ENCODE measurements at regions not wholly inside any gene's neighbourhood (a gene's known extent, or its start where the extent isn't known, plus 50 kb on each side); places are given as distances from the start of the nearest gene placed in this dataset.
A peak's percentile ranks its signal among the peaks of the same experiment; 100 is the strongest.

DNA sequence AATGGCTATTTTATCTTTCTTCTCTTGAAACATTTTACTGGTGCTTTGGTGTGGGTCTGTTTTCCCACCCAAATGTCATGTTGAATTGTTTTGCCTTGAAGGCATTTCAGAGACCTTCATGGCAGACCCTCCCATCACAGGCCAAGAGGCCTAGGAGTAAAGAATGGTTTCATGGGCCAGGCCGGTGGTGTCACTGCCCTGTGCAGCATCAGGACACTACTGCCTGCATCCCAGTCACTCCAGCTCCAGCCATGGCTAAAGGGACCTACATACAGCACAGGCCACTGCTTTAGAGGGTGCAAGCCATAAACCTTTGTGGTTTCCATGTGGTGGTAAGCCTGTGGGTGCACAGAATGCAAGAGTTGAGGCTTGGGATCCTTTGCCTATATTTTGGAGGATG is 326.9 kb downstream of the SLITRK5 start:
- no TSS peak for BruUV-seq (replicated peaks)
- TF ChIP-seq CTCF (conservative IDR thresholded peaks at IDR 0.05; ENCODE audit: low read depth, low read length): no peak
- TF ChIP-seq EZH2 (IDR thresholded peaks at IDR 0.05; ENCODE audit: borderline replicate concordance, low read depth, low read length, poor library complexity, severe bottlenecking): no peak
- Histone ChIP-seq H3K36me3 (ENCODE audit: insufficient read depth, low read length, poor library complexity, severe bottlenecking) (no peaks in the 10 kb centered on the region), H3K9me3 (ENCODE audit: low read depth, low read length, poor library complexity, severe bottlenecking) (no peaks in the 10 kb centered on the region), H3K27ac (ENCODE audit: low read depth, low read length, poor library complexity, severe bottlenecking) (no peak overlapping the region), H3K4me1 (ENCODE audit: insufficient read depth, low read length, poor library complexity, severe bottlenecking) (no peaks in the 10 kb centered on the region), H3K4me3 (ENCODE audit: low read depth, low read length, poor library complexity, severe bottlenecking) (no peak overlapping the region), H3K27me3 (replicated peaks; ENCODE audit: insufficient read depth, low read depth, low read length, poor library complexity) (no peaks in the 10 kb centered on the region)
- no peak for DNase-seq (ENCODE audit: low spot score)
- ChIA-PET CTCF (no interaction called here), POLR2A (ENCODE audit: low non-redundant PET) (no interaction called here)
- intact Hi-C loops (cut with micrococcal nuclease; ENCODE audit: unreplicated experiment): no loop called here

GRCh38 chr13:87999240-87999700 is 328.1 kb downstream of the SLITRK5 start:
- DNase-seq (ENCODE audit: low spot score): peak; percentile 22
- CTCF ChIA-PET: no interaction called here
- Histone ChIP-seq H3K4me1 (ENCODE audit: insufficient read depth, low read length, poor library complexity, severe bottlenecking) (no peaks in the 10 kb centered on the region), H3K27me3 (replicated peaks; ENCODE audit: insufficient read depth, low read depth, low read length, poor library complexity) (no peaks in the 10 kb centered on the region), H3K4me3 (ENCODE audit: low read depth, low read length, poor library complexity, severe bottlenecking) (no peak overlapping the region), H3K9me3 (ENCODE audit: low read depth, low read length, poor library complexity, severe bottlenecking) (no peaks in the 10 kb centered on the region), H3K27ac (ENCODE audit: low read depth, low read length, poor library complexity, severe bottlenecking) (no peak overlapping the region), H3K36me3 (ENCODE audit: insufficient read depth, low read length, poor library complexity, severe bottlenecking) (no peaks in the 10 kb centered on the region)
- no TSS peak for BruUV-seq (replicated peaks)
- no peak for TF ChIP-seq EZH2 (IDR thresholded peaks at IDR 0.05; ENCODE audit: borderline replicate concordance, low read depth, low read length, poor library complexity, severe bottlenecking)
- POLR2A ChIA-PET (ENCODE audit: low non-redundant PET): no interaction called here
- intact Hi-C loops (cut with micrococcal nuclease; ENCODE audit: unreplicated experiment): no loop called here

- Histone ChIP-seq H3K27me3 (replicated peaks; ENCODE audit: insufficient read depth, low read depth, low read length, poor library complexity) (no peaks in the 10 kb centered on the region), H3K36me3 (ENCODE audit: insufficient read depth, low read length, poor library complexity, severe bottlenecking) (no peaks in the 10 kb centered on the region), H3K27ac (ENCODE audit: low read depth, low read length, poor library complexity, severe bottlenecking) (no peak overlapping the region), H3K4me1 (ENCODE audit: insufficient read depth, low read length, poor library complexity, severe bottlenecking) (no peaks in the 10 kb centered on the region), H3K4me3 (ENCODE audit: low read depth, low read length, poor library complexity, severe bottlenecking) (no peak overlapping the region), H3K9me3 (ENCODE audit: low read depth, low read length, poor library complexity, severe bottlenecking) (no peaks in the 10 kb centered on the region)
- DNase-seq (ENCODE audit: low spot score): peak; percentile 44
- TF ChIP-seq EZH2 (IDR thresholded peaks at IDR 0.05; ENCODE audit: borderline replicate concordance, low read depth, low read length, poor library complexity, severe bottlenecking) (no peak), CTCF (conservative IDR thresholded peaks at IDR 0.05; ENCODE audit: low read depth, low read length) (peak; percentile 33; the same call in 1 of the 2 replicates)
- intact Hi-C loops (cut with micrococcal nuclease; ENCODE audit: unreplicated experiment): no loop called here
- no TSS peak for BruUV-seq (replicated peaks)
- ChIA-PET POLR2A (ENCODE audit: low non-redundant PET) (no interaction called here), CTCF (no interaction called here)
These were observed 328.6 kb downstream of the SLITRK5 start for GRCh38 chr13:87999788-88000187.

DNA sequence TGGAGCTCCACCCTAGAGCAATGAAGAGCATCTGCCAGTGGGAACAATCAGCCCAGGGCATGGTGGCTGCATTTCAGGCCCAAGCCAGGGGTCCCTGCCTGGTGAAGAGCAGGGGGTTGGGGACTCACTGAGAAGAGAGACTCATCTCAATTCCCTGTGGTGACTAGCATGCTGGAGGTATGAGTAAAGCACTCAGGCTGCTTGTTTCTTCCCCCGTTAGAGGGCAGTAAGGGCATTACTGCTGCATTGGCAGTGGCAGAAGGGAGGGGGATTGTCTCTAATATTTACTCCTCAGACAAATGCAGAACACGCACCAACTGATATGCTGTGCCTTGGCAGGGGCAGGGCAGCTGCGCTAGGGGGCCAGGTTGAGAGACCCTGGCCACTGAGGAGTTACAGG is 329.1 kb downstream of the SLITRK5 start:
- H3K4me1 ChIP-seq (ENCODE audit: insufficient read depth, low read length, poor library complexity, severe bottlenecking): no peaks in the 10 kb centered on the region
- no peaks in the 10 kb centered on the region for H3K9me3 ChIP-seq (ENCODE audit: low read depth, low read length, poor library complexity, severe bottlenecking)
- H3K27me3 ChIP-seq (replicated peaks; ENCODE audit: insufficient read depth, low read depth, low read length, poor library complexity): no peaks in the 10 kb centered on the region
- intact Hi-C loops (cut with micrococcal nuclease; ENCODE audit: unreplicated experiment): no loop called here
- DNase-seq (ENCODE audit: low spot score): peak; percentile 33
- TF ChIP-seq CTCF (conservative IDR thresholded peaks at IDR 0.05; ENCODE audit: low read depth, low read length) (no peak), EZH2 (IDR thresholded peaks at IDR 0.05; ENCODE audit: borderline replicate concordance, low read depth, low read length, poor library complexity, severe bottlenecking) (no peak)
- no peak overlapping the region for H3K4me3 ChIP-seq (ENCODE audit: low read depth, low read length, poor library complexity, severe bottlenecking)
- CTCF ChIA-PET: no interaction called here
- H3K36me3 ChIP-seq (ENCODE audit: insufficient read depth, low read length, poor library complexity, severe bottlenecking): no peaks in the 10 kb centered on the region
- H3K27ac ChIP-seq (ENCODE audit: low read depth, low read length, poor library complexity, severe bottlenecking): no peak overlapping the region
- BruUV-seq (replicated peaks): no TSS peak
- POLR2A ChIA-PET (ENCODE audit: low non-redundant PET): no interaction called here

Measured in A673 (cell line).